HEK293T (cell line): ENCODE measurements at regions not wholly inside any gene's neighbourhood (a gene's known extent, or its start where the extent isn't known, plus 50 kb on each side); places are given as distances from the start of the nearest gene placed in this dataset.

ENCODE experiments used
- BHLHE40 ChIP-seq: fragments of 450-650 bp; IDR thresholded peaks from 2 replicates; pipeline ENCODE4 v1.6.1; 2016; ENCODE audit warnings: mild to moderate bottlenecking, moderate library complexity, borderline replicate concordance
- ELF4 ChIP-seq: fragments of 450-650 bp; IDR thresholded peaks from 2 replicates; pipeline ENCODE4 v1.6.1; 2017; ENCODE audit warnings: antibody characterized with exemption
- FOXA1 ChIP-seq: fragments of 450-650 bp; IDR thresholded peaks from 2 replicates; pipeline ENCODE4 v1.6.1; 2016; ENCODE audit warnings: mild to moderate bottlenecking
- FOXK2 ChIP-seq: fragments of 450-650 bp; IDR thresholded peaks from 2 replicates; pipeline ENCODE4 v1.6.1; 2016; ENCODE audit warnings: mild to moderate bottlenecking
- FOXM1 ChIP-seq: fragments of 450-650 bp; IDR thresholded peaks from 2 replicates; pipeline ENCODE4 v1.6.1; 2017; ENCODE audit warnings: mild to moderate bottlenecking, borderline replicate concordance
- LEF1 ChIP-seq: fragments of 450-650 bp; IDR thresholded peaks from 2 replicates; pipeline ENCODE4 v1.6.1; 2017; ENCODE audit warnings: mild to moderate bottlenecking, borderline replicate concordance
- SP1 ChIP-seq: fragments of 450-650 bp; IDR thresholded peaks from 2 replicates; pipeline ENCODE4 v1.6.1; 2017
- SUZ12 ChIP-seq: fragments of 450-650 bp; IDR thresholded peaks from 2 replicates; pipeline ENCODE4 v1.6.1; 2016; ENCODE audit warnings: mild to moderate bottlenecking
- TARDBP ChIP-seq: fragments of 450-650 bp; IDR thresholded peaks from 2 replicates; pipeline ENCODE4 v1.6.1; 2016
- ZNF384 ChIP-seq: fragments of 450-650 bp; IDR thresholded peaks from 2 replicates; pipeline ENCODE4 v1.6.1; 2016
- TF ChIP-seq, protein P1 (sequence below): fragments of 450-650 bp; IDR thresholded peaks from 2 replicates; pipeline ENCODE4 v1.6.1; 2016

- TF ChIP-seq, protein P1, sequence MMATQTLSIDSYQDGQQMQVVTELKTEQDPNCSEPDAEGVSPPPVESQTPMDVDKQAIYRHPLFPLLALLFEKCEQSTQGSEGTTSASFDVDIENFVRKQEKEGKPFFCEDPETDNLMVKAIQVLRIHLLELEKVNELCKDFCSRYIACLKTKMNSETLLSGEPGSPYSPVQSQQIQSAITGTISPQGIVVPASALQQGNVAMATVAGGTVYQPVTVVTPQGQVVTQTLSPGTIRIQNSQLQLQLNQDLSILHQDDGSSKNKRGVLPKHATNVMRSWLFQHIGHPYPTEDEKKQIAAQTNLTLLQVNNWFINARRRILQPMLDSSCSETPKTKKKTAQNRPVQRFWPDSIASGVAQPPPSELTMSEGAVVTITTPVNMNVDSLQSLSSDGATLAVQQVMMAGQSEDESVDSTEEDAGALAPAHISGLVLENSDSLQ, result no peak
- no peak for TF ChIP-seq TARDBP
- TF ChIP-seq ZNF384, result no peak
- no peak for TF ChIP-seq SP1
- no peak for TF ChIP-seq BHLHE40
- TF ChIP-seq SUZ12, result no peak
- TF ChIP-seq FOXK2, result no peak
- TF ChIP-seq ELF4, result no peak
- no peak for TF ChIP-seq FOXM1
- TF ChIP-seq LEF1, result no peak
- no peak for TF ChIP-seq FOXA1
Observed at GRCh38 chr2:237253046-237253702, 160.8 kb downstream of the COL6A3 start.
